ENCODE measurements at regions not wholly inside any gene's neighbourhood (a gene's known extent, or its start where the extent isn't known, plus 50 kb on each side); places are given as distances from the start of the nearest gene placed in this dataset.

GRCh38 chr1:87224201-87224600 lies 104.5 kb upstream of the LMO4 start:
- Histone ChIP-seq H3K9ac (replicated peaks in 1 of 4; ENCODE audit: extremely low read depth in 1 of 4, low read depth in 3 of 4, low read length in 3 of 4) (no peak overlapping the region), H3K27me3 (replicated peaks in 1 of 4; ENCODE audit: control insufficient read depth in 3 of 4, extremely low read depth in 1 of 4, insufficient read depth in 3 of 4, low read length in 3 of 4) (no peaks in the 10 kb centered on the region), H2AK5ac (ENCODE audit: low read depth, low read length) (no peak overlapping the region), H3K79me1 (ENCODE audit: low read depth, low read length) (no peaks in the 10 kb centered on the region), H3K4ac (replicated peaks; ENCODE audit: insufficient read length, low read depth, low read length) (no peak overlapping the region), H3K56ac (replicated peaks; ENCODE audit: insufficient read length, low read depth, low read length) (no peak overlapping the region), H3K4me3 (ENCODE audit: extremely low read depth in 1 of 4, insufficient read depth in 2 of 4, low read depth in 3 of 4, low read length in 4 of 4) (no peak overlapping the region), H2BK12ac (ENCODE audit: low read depth, low read length) (no peak overlapping the region), H3K23ac (ENCODE audit: insufficient read length) (no peak overlapping the region), H2BK15ac (ENCODE audit: low read length) (no peak overlapping the region), H2BK5ac (ENCODE audit: low read depth, low read length) (no peak overlapping the region), H2BK120ac (replicated peaks; ENCODE audit: low read depth, low read length) (no peak overlapping the region), H4K8ac (ENCODE audit: extremely low read depth, insufficient read depth, low read length) (no peak overlapping the region), H3K14ac (ENCODE audit: insufficient read length) (no peak overlapping the region), H3K79me2 (ENCODE audit: control insufficient read depth in 1 of 2, insufficient read depth in 2 of 2, low read length in 2 of 2) (no peaks in the 10 kb centered on the region), H4K20me1 (replicated peaks in 1 of 2; ENCODE audit: control insufficient read depth in 1 of 2, insufficient read depth in 2 of 2, low read length in 2 of 2) (no peaks in the 10 kb centered on the region), H3K9me3 (ENCODE audit: insufficient read depth in 2 of 2, low read depth in 1 of 2, low read length in 1 of 2) (no peaks in the 10 kb centered on the region), H3K18ac (ENCODE audit: extremely low read depth, low read length) (no peak overlapping the region), H2BK20ac (ENCODE audit: low read length) (no peak overlapping the region), H4K91ac (replicated peaks; ENCODE audit: insufficient read length, low read length) (no peak overlapping the region), H3K4me2 (ENCODE audit: insufficient read depth in 1 of 2, low read depth in 2 of 2, low read length in 2 of 2) (no peak overlapping the region), H3K27ac (ENCODE audit: low read depth, low read length) (no peak overlapping the region), H3K4me1 (replicated peaks in 1 of 4; ENCODE audit: control insufficient read depth in 3 of 4, insufficient read depth in 4 of 4, low read length in 3 of 4) (peaks cover 0 to 8% (median 2%) of the 10 kb centered on the region in 4 experiments; a peak in 4 of 7 replicates), H3K23me2 (ENCODE audit: low read depth, low read length) (no peaks in the 10 kb centered on the region; the same call in 1 of the 2 replicates), H4K5ac (ENCODE audit: insufficient read length, low read depth, low read length) (no peak overlapping the region), H3K36me3 (ENCODE audit: control insufficient read depth in 2 of 4, insufficient read depth in 4 of 4, low read length in 3 of 4) (no peaks in the 10 kb centered on the region), H2AFZ (ENCODE audit: low read length) (no peak overlapping the region)
- ChIA-PET CTCF (ENCODE audit: partially characterized antibody) (interaction anchor here (0.7 to 1.7 kb wide), 2 partner anchors 13 to 57 kb away, joined by 3 to 4 read pairs; no protein-coding TSS in a partner anchor), POLR2A (ENCODE audit: partially characterized antibody) (no interaction called here)
- 88% methylated on average over 2 of the region's 2 CpGs; no CpG with 5 or more reads in 1 of the 2 experiments for WGBS, 2 experiments (ENCODE audit: extremely low coverage in 1 of 2, insufficient coverage in 1 of 2, insufficient read length in 1 of 2, insufficient replicate concordance in 2 of 2, low coverage in 1 of 2, low lambda C conversion rate in 2 of 2, missing lambda C conversion rate in 1 of 2)
- FAIRE-seq (no peak), DNase-seq (ENCODE audit: low read depth in 1 of 2, low spot score in 2 of 2) (no peak)
- TF ChIP-seq SP1 (IDR thresholded peaks at IDR 0.05; ENCODE audit: low read depth, low read length), result no peak
- no peak for TF ChIP-seq EP300 (IDR thresholded peaks at IDR 0.05; ENCODE audit: borderline replicate concordance in 1 of 2, low read depth in 2 of 2, low read length in 2 of 2)
- TF ChIP-seq EZH2 (IDR thresholded peaks at IDR 0.05; ENCODE audit: low read depth, low read length, severe bottlenecking), result no peak
- TF ChIP-seq EGR1 (IDR thresholded peaks at IDR 0.05; ENCODE audit: borderline replicate concordance, low read depth, low read length), result no peak
